Prostate gland (tissue), 2 donors: ENCODE measurements at regions not wholly inside any gene's neighbourhood (a gene's known extent, or its start where the extent isn't known, plus 50 kb on each side); places are given as distances from the start of the nearest gene placed in this dataset.

Experiments used
- DNase-seq: peaks from one replicate; pipeline ENCODE4 v3.0.0-alpha.2; 2019; ENCODE audit warnings: low spot score
- H3K27ac ChIP-seq, 2 donors: fragments of 200-600 bp; sonication (generic); 2 replicates each; pipeline ENCODE4 v1.5.1; 2017 to 2019
- H3K27me3 ChIP-seq: fragments of 200-600 bp; sonication (generic); replicated peaks from 2 replicates; pipeline ENCODE4 v1.5.1; 2019; ENCODE audit not compliant: insufficient read depth
- H3K36me3 ChIP-seq, 2 donors: fragments of 200-600 bp; sonication (generic); 1 replicate in 1 of 2; 2 replicates in 1 of 2; pipeline versions ENCODE4 v1.5.1 to v1.8.1; 2017 to 2019
- H3K4me1 ChIP-seq: fragments of 200-600 bp; sonication (generic); replicated peaks from 2 replicates; pipeline ENCODE4 v1.5.1; 2019
- H3K4me3 ChIP-seq, 2 donors: fragments of 200-600 bp; sonication (generic); 2 replicates each; pipeline ENCODE4 v1.5.1; 2017 to 2019
- H3K9me3 ChIP-seq: fragments of 200-600 bp; sonication (generic); 2 replicates; pipeline ENCODE4 v1.5.1; 2017
- POLR2A ChIP-seq: fragments of 450-650 bp; IDR thresholded peaks from one replicate; pipeline ENCODE4 v1.6.1; 2016; ENCODE audit warnings: antibody characterized with exemption, mild to moderate bottlenecking
- POLR2AphosphoS5 ChIP-seq: sonication (generic); formaldehyde crosslinking; IDR thresholded peaks from one replicate; pipeline ENCODE4 v1.6.1; 2017; ENCODE audit warnings: antibody characterized with exemption
- WGBS: methylation state at CpG from one replicate; pipeline ENCODE4 v1.1.5; 2018; 5-methylcytosine and 5-hydroxymethylcytosine counted together
- intact Hi-C: fragments of 100-400 bp; cut with DNase I; formaldehyde crosslinking; loops from one replicate; pipeline ENCODE4 v1.14.2; 2022
- TF ChIP-seq, protein P1 (sequence below), 4 experiments: fragments of 200-600 bp in 2 of 4; fragments of 450-650 bp in 2 of 4; sonication (generic) in 2 of 4; IDR thresholded peaks; 1 replicate in 3 of 4; 2 replicates in 1 of 4; pipeline ENCODE4 v1.5.1; 2016 to 2019; ENCODE audit warnings: antibody characterized with exemption in 4 of 4, mild to moderate bottlenecking in 2 of 4, moderate library complexity in 2 of 4

- 68% methylated on average over 3 of the region's 3 CpGs for WGBS
- H3K4me1 ChIP-seq: no peaks in the 10 kb centered on the region
- intact Hi-C loops: no loop called here
- H3K4me3 ChIP-seq: no peak overlapping the region
- H3K27ac ChIP-seq: no peak overlapping the region
- no peaks in the 10 kb centered on the region for H3K36me3 ChIP-seq
- no peak for DNase-seq
- no peaks in the 10 kb centered on the region for H3K27me3 ChIP-seq
- TF ChIP-seq, protein P1, sequence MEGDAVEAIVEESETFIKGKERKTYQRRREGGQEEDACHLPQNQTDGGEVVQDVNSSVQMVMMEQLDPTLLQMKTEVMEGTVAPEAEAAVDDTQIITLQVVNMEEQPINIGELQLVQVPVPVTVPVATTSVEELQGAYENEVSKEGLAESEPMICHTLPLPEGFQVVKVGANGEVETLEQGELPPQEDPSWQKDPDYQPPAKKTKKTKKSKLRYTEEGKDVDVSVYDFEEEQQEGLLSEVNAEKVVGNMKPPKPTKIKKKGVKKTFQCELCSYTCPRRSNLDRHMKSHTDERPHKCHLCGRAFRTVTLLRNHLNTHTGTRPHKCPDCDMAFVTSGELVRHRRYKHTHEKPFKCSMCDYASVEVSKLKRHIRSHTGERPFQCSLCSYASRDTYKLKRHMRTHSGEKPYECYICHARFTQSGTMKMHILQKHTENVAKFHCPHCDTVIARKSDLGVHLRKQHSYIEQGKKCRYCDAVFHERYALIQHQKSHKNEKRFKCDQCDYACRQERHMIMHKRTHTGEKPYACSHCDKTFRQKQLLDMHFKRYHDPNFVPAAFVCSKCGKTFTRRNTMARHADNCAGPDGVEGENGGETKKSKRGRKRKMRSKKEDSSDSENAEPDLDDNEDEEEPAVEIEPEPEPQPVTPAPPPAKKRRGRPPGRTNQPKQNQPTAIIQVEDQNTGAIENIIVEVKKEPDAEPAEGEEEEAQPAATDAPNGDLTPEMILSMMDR (IDR thresholded peaks at IDR 0.05): no peak
- no peak for TF ChIP-seq POLR2AphosphoS5
- no peak for TF ChIP-seq POLR2A
- H3K9me3 ChIP-seq: no peaks in the 10 kb centered on the region
Observed at GRCh38 chr5:99808657-99809230, 726.4 kb upstream of the FAM174A start.

- Histone ChIP-seq H3K4me3 (no peak overlapping the region), H3K9me3 (no peaks in the 10 kb centered on the region), H3K36me3 (no peaks in the 10 kb centered on the region), H3K4me1 (no peaks in the 10 kb centered on the region), H3K27ac (no peak overlapping the region), H3K27me3 (no peaks in the 10 kb centered on the region)
- intact Hi-C loops: no loop called here
- no peak for DNase-seq
- TF ChIP-seq, protein P1 (IDR thresholded peaks at IDR 0.05): no peak
- TF ChIP-seq POLR2A (no peak), POLR2AphosphoS5 (no peak)
Observed at GRCh38 chr5:99807346-99807745, 727.8 kb upstream of the FAM174A start.

DNA sequence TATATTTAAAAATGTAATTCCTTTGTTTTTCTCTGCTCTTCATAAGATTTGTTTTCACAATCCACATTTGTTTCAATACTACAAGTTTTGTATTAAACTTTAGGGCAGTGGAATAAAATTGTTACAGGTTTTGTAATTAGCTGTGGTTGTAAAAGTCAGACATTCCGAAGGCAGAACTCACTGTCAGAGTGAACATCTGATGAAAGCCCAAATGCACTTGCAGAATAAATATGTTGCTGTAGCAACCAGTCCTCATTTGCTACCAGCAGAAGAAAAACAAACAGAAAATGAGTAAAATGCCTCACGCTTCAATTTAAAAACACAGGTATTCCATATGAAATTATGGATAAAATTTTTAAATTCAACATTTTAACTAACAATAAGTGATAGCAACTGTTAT, 740.1 kb upstream of the FAM174A start:
- 46% methylated on average over 2 of the region's 2 CpGs for WGBS
- H3K9me3 ChIP-seq: no peaks in the 10 kb centered on the region
- no peaks in the 10 kb centered on the region for H3K36me3 ChIP-seq
- no peak overlapping the region for H3K27ac ChIP-seq
- H3K27me3 ChIP-seq: no peaks in the 10 kb centered on the region
- intact Hi-C loops: no loop called here
- DNase-seq: no peak
- H3K4me3 ChIP-seq: no peak overlapping the region
- H3K4me1 ChIP-seq: no peaks in the 10 kb centered on the region
- TF ChIP-seq POLR2A: no peak

DNA sequence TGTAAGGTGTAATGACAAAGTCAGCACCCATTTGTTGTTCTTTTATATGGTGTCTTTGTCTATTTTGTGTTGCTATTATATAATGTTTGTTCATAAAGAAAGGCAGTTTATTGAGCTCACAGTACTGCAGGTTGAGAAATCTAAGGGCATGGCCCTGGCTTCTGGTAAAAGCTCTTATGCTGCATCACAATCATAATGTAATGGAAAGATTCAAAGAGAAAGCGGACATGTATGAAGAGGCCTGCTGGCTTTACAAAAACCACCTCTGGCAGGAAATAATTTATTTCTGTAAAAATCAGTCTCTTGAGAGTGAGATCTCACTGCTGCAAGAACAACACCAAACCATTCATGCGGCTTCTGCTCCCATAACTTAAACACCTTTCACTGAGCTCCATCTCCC, 746.7 kb upstream of the FAM174A start:
- intact Hi-C loops: no loop called here
- no peaks in the 10 kb centered on the region for H3K36me3 ChIP-seq
- no peaks in the 10 kb centered on the region for H3K4me1 ChIP-seq
- no peaks in the 10 kb centered on the region for H3K27me3 ChIP-seq
- no peaks in the 10 kb centered on the region for H3K9me3 ChIP-seq
- TF ChIP-seq POLR2AphosphoS5: no peak
- TF ChIP-seq, protein P1 (IDR thresholded peaks at IDR 0.05): no peak
- no peak for TF ChIP-seq POLR2A
- 75% methylated on average over 2 of the region's 2 CpGs for WGBS
- H3K27ac ChIP-seq: no peak overlapping the region
- no peak overlapping the region for H3K4me3 ChIP-seq
- no peak for DNase-seq

- no peaks in the 10 kb centered on the region for H3K27me3 ChIP-seq
- TF ChIP-seq POLR2A (no peak), POLR2AphosphoS5 (no peak)
- TF ChIP-seq, protein P1 (IDR thresholded peaks at IDR 0.05): no peak
- WGBS: 66% methylated on average over 3 of the region's 3 CpGs
- intact Hi-C loops: no loop called here
- H3K36me3 ChIP-seq: no peaks in the 10 kb centered on the region
- no peaks in the 10 kb centered on the region for H3K4me1 ChIP-seq
- no peaks in the 10 kb centered on the region for H3K9me3 ChIP-seq
- H3K27ac ChIP-seq: no peak overlapping the region
- DNase-seq: no peak
- H3K4me3 ChIP-seq: no peak overlapping the region
Observed at GRCh38 chr5:99775189-99775588, 760.0 kb upstream of the FAM174A start.
